A549 (cell line): ENCODE measurements at regions not wholly inside any gene's neighbourhood (a gene's known extent, or its start where the extent isn't known, plus 50 kb on each side); places are given as distances from the start of the nearest gene placed in this dataset.

Experiments
- MAFK ChIP-seq: fragments of 450-650 bp; IDR thresholded peaks from 2 replicates; pipeline ENCODE4 v1.6.1; 2014; ENCODE audit not compliant: partially characterized antibody
- POLR2A ChIP-seq: IDR thresholded peaks from 2 replicates; pipeline ENCODE4 v1.6.1; 2012; ENCODE audit warnings: mild to moderate bottlenecking, low read length
- RAD21 ChIP-seq, 2 experiments: fragments of >200 bp in 1 of 2; sonication (Bioruptor Twin) in 1 of 2; formaldehyde crosslinking in 1 of 2; IDR thresholded peaks in 1 of 2; conservative IDR thresholded peaks in 1 of 2; 2 replicates in 1 of 2; 3 replicates in 1 of 2; pipeline ENCODE4 v1.6.1; 2012 to 2018; ENCODE audit warnings: inconsistent platforms in 1 of 2
- TF ChIP-seq, protein P1 (sequence below): fragments of >200 bp; sonication (Bioruptor Twin); formaldehyde crosslinking; IDR thresholded peaks from 3 replicates; pipeline ENCODE4 v1.5.1; 2016
- TF ChIP-seq, protein P2 (sequence below): IDR thresholded peaks from 2 replicates; pipeline ENCODE4 v1.6.1; 2012
- TF ChIP-seq, protein P3 (sequence below): IDR thresholded peaks from 2 replicates; pipeline ENCODE4 v1.6.1; 2012
- TF ChIP-seq, protein P4 (sequence below): fragments of 250-450 bp; sonication (Bioruptor Pico); IDR thresholded peaks from 2 replicates; pipeline ENCODE4 v1.5.0; 2021; ENCODE audit warnings: mild to moderate bottlenecking, moderate library complexity, borderline replicate concordance

GRCh38 chr3:62942764-62943163 lies 67.5 kb upstream of the CADPS start:
- TF ChIP-seq RAD21 (conservative IDR thresholded peaks at IDR 0.05 in 1 of 2, IDR thresholded peaks at IDR 0.05 in 1 of 2): no peak
- TF ChIP-seq POLR2A: no peak
- TF ChIP-seq, protein P1, sequence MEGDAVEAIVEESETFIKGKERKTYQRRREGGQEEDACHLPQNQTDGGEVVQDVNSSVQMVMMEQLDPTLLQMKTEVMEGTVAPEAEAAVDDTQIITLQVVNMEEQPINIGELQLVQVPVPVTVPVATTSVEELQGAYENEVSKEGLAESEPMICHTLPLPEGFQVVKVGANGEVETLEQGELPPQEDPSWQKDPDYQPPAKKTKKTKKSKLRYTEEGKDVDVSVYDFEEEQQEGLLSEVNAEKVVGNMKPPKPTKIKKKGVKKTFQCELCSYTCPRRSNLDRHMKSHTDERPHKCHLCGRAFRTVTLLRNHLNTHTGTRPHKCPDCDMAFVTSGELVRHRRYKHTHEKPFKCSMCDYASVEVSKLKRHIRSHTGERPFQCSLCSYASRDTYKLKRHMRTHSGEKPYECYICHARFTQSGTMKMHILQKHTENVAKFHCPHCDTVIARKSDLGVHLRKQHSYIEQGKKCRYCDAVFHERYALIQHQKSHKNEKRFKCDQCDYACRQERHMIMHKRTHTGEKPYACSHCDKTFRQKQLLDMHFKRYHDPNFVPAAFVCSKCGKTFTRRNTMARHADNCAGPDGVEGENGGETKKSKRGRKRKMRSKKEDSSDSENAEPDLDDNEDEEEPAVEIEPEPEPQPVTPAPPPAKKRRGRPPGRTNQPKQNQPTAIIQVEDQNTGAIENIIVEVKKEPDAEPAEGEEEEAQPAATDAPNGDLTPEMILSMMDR: no peak
- TF ChIP-seq MAFK: no peak
- TF ChIP-seq, protein P2, sequence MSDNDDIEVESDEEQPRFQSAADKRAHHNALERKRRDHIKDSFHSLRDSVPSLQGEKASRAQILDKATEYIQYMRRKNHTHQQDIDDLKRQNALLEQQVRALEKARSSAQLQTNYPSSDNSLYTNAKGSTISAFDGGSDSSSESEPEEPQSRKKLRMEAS: no peak
- TF ChIP-seq, protein P3, sequence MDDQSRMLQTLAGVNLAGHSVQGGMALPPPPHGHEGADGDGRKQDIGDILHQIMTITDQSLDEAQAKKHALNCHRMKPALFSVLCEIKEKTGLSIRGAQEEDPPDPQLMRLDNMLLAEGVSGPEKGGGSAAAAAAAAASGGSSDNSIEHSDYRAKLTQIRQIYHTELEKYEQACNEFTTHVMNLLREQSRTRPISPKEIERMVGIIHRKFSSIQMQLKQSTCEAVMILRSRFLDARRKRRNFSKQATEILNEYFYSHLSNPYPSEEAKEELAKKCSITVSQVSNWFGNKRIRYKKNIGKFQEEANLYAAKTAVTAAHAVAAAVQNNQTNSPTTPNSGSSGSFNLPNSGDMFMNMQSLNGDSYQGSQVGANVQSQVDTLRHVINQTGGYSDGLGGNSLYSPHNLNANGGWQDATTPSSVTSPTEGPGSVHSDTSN: no peak
- TF ChIP-seq, protein P4, sequence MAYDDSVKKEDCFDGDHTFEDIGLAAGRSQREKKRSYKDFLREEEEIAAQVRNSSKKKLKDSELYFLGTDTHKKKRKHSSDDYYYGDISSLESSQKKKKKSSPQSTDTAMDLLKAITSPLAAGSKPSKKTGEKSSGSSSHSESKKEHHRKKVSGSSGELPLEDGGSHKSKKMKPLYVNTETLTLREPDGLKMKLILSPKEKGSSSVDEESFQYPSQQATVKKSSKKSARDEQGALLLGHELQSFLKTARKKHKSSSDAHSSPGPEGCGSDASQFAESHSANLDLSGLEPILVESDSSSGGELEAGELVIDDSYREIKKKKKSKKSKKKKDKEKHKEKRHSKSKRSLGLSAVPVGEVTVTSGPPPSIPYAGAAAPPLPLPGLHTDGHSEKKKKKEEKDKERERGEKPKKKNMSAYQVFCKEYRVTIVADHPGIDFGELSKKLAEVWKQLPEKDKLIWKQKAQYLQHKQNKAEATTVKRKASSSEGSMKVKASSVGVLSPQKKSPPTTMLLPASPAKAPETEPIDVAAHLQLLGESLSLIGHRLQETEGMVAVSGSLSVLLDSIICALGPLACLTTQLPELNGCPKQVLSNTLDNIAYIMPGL (CRISPR knock-in tag): no peak
